Fibroblast of skin of right quadriceps (primary cell): ENCODE measurements at regions not wholly inside any gene's neighbourhood (a gene's known extent, or its start where the extent isn't known, plus 50 kb on each side); places are given as distances from the start of the nearest gene placed in this dataset.

Source experiments
- DNase-seq: peaks from one replicate; pipeline ENCODE4 v3.0.0-alpha.2; 2013

GRCh38 chr2:122357998-122358397 is 602.5 kb downstream of the TSN start:
- no peak for DNase-seq

- DNase-seq: no peak
Observed at GRCh38 chr2:122358729-122359128, 603.3 kb downstream of the TSN start.

- no peak for DNase-seq
Observed at GRCh38 chr2:122363885-122364284, 608.4 kb downstream of the TSN start.

DNA sequence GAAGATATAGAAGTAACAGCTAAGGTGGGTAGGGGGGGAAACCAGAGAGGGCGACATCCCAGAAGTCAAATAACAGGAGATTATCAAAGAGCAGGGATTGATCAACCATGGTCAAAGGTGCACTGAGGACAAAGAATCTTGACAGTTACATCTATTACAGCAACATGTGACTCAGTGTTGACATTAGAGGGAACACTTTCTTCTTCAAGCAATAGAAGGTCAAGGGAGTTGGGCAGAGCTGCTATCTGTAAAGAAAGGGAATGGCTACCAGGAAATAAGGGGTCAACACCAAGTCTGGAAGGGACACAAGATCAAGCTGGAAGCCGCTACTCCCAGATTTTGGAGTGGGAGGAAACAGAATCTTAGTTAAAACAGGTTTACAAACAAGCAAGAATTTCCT is 611.0 kb downstream of the TSN start:
- DNase-seq: no peak

- no peak for DNase-seq
Observed at GRCh38 chr2:122366969-122367645, 611.7 kb downstream of the TSN start.

DNA sequence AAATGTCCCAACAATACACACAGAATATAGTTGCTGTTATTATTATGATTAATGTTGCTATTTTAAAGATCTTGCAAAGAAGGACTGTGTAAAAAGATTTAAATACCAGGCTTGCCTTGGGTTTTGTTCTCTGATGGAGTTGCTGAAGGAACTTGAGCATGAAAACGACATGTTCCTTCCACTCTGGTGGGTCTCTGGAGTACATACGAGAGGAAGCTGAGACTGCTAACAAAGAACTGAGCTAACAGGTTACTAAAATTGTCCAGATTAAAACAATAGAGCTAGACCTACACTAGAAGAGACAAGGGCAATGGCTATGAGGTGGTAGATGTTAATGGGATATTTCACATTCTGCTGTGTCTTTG is 612.2 kb downstream of the TSN start:
- no peak for DNase-seq

DNA sequence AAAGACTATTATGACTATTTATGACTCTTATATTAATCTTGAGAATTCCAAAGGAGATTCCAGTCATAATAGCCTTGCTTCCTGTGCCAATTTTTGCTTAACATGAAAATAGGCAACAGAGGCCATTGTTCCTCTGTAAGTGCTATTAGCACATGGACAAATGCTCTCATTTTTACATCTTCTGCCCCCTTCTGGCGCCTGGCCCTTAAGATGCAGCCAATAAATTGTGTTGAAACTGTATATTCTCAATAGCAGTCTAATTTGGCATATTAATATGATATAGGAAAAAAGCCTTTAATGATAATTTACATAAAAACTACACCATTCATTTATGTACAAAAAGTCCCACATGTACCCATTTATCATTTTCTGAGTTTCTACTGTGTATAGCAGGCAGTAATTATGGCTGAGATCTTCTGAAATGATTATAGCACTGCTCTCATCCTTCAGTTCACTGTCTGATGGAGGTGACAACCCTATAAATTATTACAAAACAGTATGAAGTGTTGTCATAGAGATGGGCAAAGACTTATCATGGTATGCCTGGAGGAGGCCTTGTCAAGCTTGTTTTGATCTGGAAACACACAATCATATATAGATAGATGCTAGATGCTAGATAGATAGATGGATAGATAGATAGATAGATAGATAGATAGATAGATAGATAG is 613.3 kb downstream of the TSN start:
- DNase-seq: no peak

- DNase-seq: no peak
Observed at GRCh38 chr2:122378521-122378920, 623.1 kb downstream of the TSN start.

- no peak for DNase-seq
Observed at GRCh38 chr2:122384768-122385333, 629.4 kb downstream of the TSN start.

DNA sequence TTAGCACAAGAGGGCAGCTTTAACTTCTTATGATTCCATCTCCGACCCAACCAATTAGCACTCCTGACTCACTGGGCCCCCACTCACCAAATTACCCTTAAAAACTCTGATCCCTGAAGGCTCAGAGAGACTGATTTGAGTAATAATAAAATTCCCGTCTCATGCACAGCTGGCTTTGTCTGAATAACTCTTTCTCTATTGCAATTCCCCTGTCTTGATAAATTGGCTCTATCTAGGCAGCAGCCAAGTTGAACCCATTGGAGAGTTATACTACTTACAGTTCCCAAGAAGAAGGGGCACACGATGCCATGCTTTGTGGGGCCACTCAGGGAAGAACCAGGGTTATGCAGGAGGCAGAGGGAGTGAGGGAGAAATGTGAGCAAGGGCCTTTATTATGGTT is 632.8 kb downstream of the TSN start:
- no peak for DNase-seq

GRCh38 chr2:122389694-122390093 is 634.2 kb downstream of the TSN start:
- no peak for DNase-seq

DNA sequence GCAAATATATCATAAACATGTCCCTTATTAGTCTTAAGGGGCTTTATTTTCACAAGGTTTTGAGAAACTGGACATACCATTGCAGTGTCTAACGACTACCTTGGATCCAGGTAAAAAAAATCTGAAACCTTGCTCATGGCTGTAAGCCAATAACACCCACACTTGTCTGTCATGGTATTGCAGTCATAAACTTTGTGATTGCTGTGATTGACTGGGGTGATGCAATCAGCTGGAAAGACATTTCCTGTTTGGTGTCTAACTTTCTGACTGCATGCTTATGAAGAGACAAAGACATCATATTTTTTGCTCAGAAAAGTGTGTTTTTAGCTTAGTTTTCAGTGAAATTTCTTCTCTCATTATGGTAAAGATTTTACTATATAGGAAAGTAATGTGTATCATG is 635.0 kb downstream of the TSN start:
- DNase-seq: no peak

GRCh38 chr2:122391726-122392125 is 636.3 kb downstream of the TSN start:
- no peak for DNase-seq

- no peak for DNase-seq
Observed at GRCh38 chr2:122395687-122396086, 640.2 kb downstream of the TSN start.

- no peak for DNase-seq
Observed at GRCh38 chr2:122411231-122411630, 655.8 kb downstream of the TSN start.

DNA sequence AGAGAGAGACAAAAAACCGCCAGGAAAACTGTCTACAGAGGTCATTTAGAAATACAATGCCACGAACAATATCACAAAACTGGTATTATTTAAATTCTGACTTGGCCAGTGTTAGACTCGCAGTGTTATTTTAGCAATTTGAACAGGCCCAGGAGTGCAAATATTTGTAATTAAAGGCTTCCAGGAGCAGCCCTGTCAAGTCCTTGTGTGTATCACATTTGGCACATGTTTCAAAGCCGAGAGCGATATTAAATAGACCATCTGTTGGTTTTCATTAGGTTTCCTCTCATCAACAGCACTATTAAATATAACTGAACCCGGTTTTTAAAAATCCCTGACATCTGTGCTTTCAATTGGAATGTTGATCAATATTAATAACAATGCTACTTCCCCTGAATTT is 656.9 kb downstream of the TSN start:
- DNase-seq: no peak

GRCh38 chr2:122414902-122415301 is 659.5 kb downstream of the TSN start:
- DNase-seq: no peak

GRCh38 chr2:122417114-122417513 is 661.7 kb downstream of the TSN start:
- DNase-seq: no peak

DNA sequence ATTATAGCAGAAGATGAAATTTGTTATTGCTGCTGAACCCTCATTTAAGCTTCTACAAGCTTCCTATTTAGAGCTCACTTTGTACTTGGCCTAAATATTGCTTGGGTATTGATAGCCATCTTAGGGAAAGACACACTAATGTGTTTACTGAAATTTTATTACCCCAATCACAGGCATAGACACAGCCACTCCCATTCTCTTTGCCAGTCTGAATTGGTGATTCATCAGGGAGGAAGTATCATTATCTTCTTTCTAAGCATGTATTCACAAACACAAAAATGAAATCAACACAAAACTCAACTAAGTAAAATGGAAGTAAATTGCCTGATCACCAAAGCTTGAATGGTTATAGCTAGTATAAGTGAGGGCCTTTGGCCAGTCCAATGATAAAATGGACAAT is 666.3 kb downstream of the TSN start:
- DNase-seq: no peak

DNA sequence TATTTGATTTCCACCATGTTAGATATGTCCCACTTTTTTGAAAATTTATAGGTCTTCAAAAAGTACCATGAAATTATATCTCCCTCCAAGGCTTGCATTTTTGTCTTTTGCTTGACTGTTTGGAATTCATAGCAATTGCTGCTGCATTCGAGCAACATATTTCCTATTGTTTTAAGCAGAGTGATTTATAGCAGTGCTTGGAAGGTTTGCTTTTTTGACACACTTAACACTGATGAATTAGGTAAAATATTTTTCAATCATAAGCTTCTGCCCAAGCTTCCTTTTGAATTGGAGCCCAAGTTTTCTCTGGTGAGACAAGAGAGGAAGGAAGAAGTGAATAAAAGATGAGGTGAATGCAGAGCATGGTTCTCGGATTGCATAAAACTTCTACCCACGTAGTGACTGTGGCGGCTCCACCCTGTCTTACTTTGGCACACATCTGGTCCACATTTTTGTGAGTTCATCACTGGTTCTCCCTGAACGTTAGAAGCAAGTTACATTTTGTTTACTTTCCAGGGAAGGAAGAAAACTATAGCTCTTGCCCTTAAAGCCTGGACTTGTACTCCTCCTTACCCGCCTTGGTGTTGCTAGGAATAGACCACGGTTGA is 667.0 kb downstream of the TSN start:
- no peak for DNase-seq

GRCh38 chr2:122423934-122424333 is 668.5 kb downstream of the TSN start:
- no peak for DNase-seq

GRCh38 chr2:122433123-122433754 is 677.8 kb downstream of the TSN start:
- DNase-seq: no peak

- DNase-seq: no peak
Observed at GRCh38 chr2:122445003-122445402, 689.6 kb downstream of the TSN start.

- no peak for DNase-seq
Observed at GRCh38 chr2:122446761-122447160, 691.3 kb downstream of the TSN start.
